ENCODE measurements at regions not wholly inside any gene's neighbourhood (a gene's known extent, or its start where the extent isn't known, plus 50 kb on each side); places are given as distances from the start of the nearest gene placed in this dataset.

DNA sequence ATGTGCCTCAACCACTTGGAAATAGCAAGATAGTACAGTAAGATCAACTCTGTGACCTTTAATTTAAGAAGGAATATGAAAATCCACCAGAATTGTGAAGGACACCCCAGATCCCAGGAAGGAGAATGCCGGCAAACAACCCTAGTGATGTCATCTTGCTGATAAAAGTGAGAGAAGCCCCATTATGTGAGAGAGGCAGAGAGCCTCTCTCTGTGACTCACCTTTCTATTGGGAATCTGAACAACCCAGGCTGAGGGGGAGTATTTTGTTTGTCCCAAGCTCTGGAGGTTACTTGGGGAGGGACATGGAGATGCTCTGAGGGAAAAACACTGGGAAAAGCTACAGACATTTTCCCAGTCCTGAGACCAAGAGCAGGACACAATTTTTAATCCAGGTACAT, 188.3 kb upstream of the FERMT1 start:
- intact Hi-C loops (cut with DNase I; ENCODE audit: low total_unique reads), result no loop called here
- Histone ChIP-seq H3K9me3 (peaks cover 0 to 18% (median 17%) of the 10 kb centered on the region in 3 donors), H3K27me3 (no peaks in the 10 kb centered on the region), H3K4me3 (no peak overlapping the region), H3K36me3 (no peaks in the 10 kb centered on the region), H3K27ac (no peak overlapping the region), H3K4me1 (no peaks in the 10 kb centered on the region)
- no peak for DNase-seq
- TF ChIP-seq CTCF (IDR thresholded peaks at IDR 0.05), result no peak

- Histone ChIP-seq H3K4me1 (no peaks in the 10 kb centered on the region), H3K9me3 (no peaks in the 10 kb centered on the region), H3K36me3 (no peaks in the 10 kb centered on the region), H3K4me3 (no peak overlapping the region), H3K27me3 (no peaks in the 10 kb centered on the region), H3K27ac (no peak overlapping the region)
- intact Hi-C loops (cut with DNase I; ENCODE audit: low total_unique reads), result no loop called here
- no peak for TF ChIP-seq CTCF (IDR thresholded peaks at IDR 0.05)
- no peak for DNase-seq
Observed at GRCh38 chr20:6305536-6305935, 182.7 kb upstream of the FERMT1 start.

GRCh38 chr20:6302041-6302440, 179.2 kb upstream of the FERMT1 start:
- H3K4me3 ChIP-seq, result no peak overlapping the region
- TF ChIP-seq CTCF (IDR thresholded peaks at IDR 0.05), result no peak
- no peaks in the 10 kb centered on the region for H3K4me1 ChIP-seq
- no peak for DNase-seq
- H3K27ac ChIP-seq, result no peak overlapping the region
- no peaks in the 10 kb centered on the region for H3K36me3 ChIP-seq
- intact Hi-C loops (cut with DNase I; ENCODE audit: low total_unique reads), result no loop called here
- H3K27me3 ChIP-seq, result no peaks in the 10 kb centered on the region
- H3K9me3 ChIP-seq, result no peaks in the 10 kb centered on the region

DNA sequence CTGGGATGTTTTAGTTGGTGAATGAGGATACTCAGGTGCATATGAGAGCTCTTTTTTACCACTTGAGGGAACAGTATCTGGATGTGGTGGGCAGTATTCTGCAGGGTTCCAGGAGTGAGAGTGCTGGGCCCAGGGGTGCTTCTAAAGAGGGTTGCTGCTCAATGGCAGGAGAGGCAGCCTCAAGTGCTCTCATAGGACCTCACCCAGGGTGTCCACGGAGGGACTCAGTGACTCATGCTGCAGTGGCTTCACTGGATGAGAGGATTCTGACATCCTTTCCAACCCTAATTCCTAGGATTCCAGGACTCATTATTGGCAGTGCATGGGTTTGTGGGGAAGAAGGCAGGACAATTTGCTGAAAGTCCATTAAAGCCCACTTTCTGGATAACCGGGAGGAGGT, 176.6 kb upstream of the FERMT1 start:
- Histone ChIP-seq H3K36me3 (no peaks in the 10 kb centered on the region), H3K4me3 (no peak overlapping the region), H3K27ac (no peak overlapping the region), H3K4me1 (no peaks in the 10 kb centered on the region), H3K9me3 (no peaks in the 10 kb centered on the region), H3K27me3 (no peaks in the 10 kb centered on the region)
- intact Hi-C loops (cut with DNase I; ENCODE audit: low total_unique reads), result no loop called here
- no peak for DNase-seq
- TF ChIP-seq CTCF (IDR thresholded peaks at IDR 0.05), result no peak

- DNase-seq, result no peak
- no peak overlapping the region for H3K27ac ChIP-seq
- H3K4me3 ChIP-seq, result no peak overlapping the region
- no peaks in the 10 kb centered on the region for H3K36me3 ChIP-seq
- no peaks in the 10 kb centered on the region for H3K4me1 ChIP-seq
- H3K27me3 ChIP-seq, result no peaks in the 10 kb centered on the region
- no peaks in the 10 kb centered on the region for H3K9me3 ChIP-seq
- TF ChIP-seq CTCF (IDR thresholded peaks at IDR 0.05), result no peak
- intact Hi-C loops (cut with DNase I; ENCODE audit: low total_unique reads), result no loop called here
Observed at GRCh38 chr20:6298049-6298448, 175.2 kb upstream of the FERMT1 start.

GRCh38 chr20:6295867-6296256, 173.0 kb upstream of the FERMT1 start:
- no peak for TF ChIP-seq CTCF (IDR thresholded peaks at IDR 0.05)
- no peak overlapping the region for H3K4me3 ChIP-seq
- H3K27ac ChIP-seq, result no peak overlapping the region
- DNase-seq, result no peak
- intact Hi-C loops (cut with DNase I; ENCODE audit: low total_unique reads), result no loop called here
- no peaks in the 10 kb centered on the region for H3K9me3 ChIP-seq
- H3K36me3 ChIP-seq, result no peaks in the 10 kb centered on the region
- H3K27me3 ChIP-seq, result no peaks in the 10 kb centered on the region
- H3K4me1 ChIP-seq, result no peaks in the 10 kb centered on the region
